Progenitor cell of endocrine pancreas (in vitro differentiated cells): ENCODE measurements at regions not wholly inside any gene's neighbourhood (a gene's known extent, or its start where the extent isn't known, plus 50 kb on each side); places are given as distances from the start of the nearest gene placed in this dataset.

ENCODE experiments used
- DNase-seq: peaks from one replicate; pipeline ENCODE4 v3.0.0; 2021; ENCODE audit warnings: low spot score; ENCODE audit not compliant: unreplicated experiment
- H3K27ac Mint-ChIP-seq: 2 replicates; pipeline ENCODE4 v1.8.0; 2021; ENCODE audit warnings: mild to moderate bottlenecking, moderate library complexity, mixed read lengths
- H3K27me3 Mint-ChIP-seq: 2 replicates; pipeline ENCODE4 v1.8.0; 2021; ENCODE audit warnings: mixed read lengths
- H3K36me3 Mint-ChIP-seq: 2 replicates; pipeline ENCODE4 v1.8.0; 2022; ENCODE audit warnings: mixed read lengths; ENCODE audit not compliant: insufficient read depth
- H3K4me1 Mint-ChIP-seq: 2 replicates; pipeline ENCODE4 v1.8.0; 2021; ENCODE audit warnings: low read depth, mixed read lengths
- H3K4me3 Mint-ChIP-seq: 2 replicates; pipeline ENCODE4 v1.8.0; 2021; ENCODE audit warnings: low read depth, mild to moderate bottlenecking, moderate library complexity, mixed read lengths
- H3K9me3 Mint-ChIP-seq: 2 replicates; pipeline ENCODE4 v1.8.0; 2021; ENCODE audit warnings: low read depth, mixed read lengths
- CTCF ChIP-seq: fragments of 200-600 bp; sonication (generic); IDR thresholded peaks from one replicate; pipeline ENCODE4 v1.5.0; 2021; ENCODE audit warnings: antibody characterized with exemption, mild to moderate bottlenecking; ENCODE audit not compliant: unreplicated experiment

DNA sequence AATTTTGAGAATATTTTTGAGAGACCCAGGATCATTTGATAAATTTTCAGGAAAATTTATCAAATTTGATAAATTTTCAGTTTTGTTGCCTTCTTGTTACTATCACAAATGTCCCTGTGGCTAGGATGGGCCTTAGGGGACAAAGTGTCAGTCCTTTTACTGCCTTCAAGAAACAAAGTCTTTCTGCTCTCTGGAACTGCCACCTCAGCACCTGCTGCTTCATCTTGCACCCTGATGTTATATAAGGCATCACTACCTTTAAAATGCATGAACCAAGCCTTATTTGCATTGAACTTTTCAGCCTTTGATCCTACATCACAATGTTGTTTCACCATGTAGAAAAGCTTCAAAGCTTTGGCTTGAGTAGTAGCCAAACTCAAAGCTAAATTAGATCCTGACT lies 123.0 kb upstream of the CNTLN start:
- H3K4me3 Mint-ChIP-seq: no peak overlapping the region
- H3K27me3 Mint-ChIP-seq: no peaks in the 10 kb centered on the region
- no peaks in the 10 kb centered on the region for H3K36me3 Mint-ChIP-seq
- no peaks in the 10 kb centered on the region for H3K9me3 Mint-ChIP-seq
- H3K4me1 Mint-ChIP-seq: no peaks in the 10 kb centered on the region
- no peak for DNase-seq
- no peak for TF ChIP-seq CTCF
- H3K27ac Mint-ChIP-seq: no peak overlapping the region

- no peaks in the 10 kb centered on the region for H3K9me3 Mint-ChIP-seq
- H3K27me3 Mint-ChIP-seq: no peaks in the 10 kb centered on the region
- no peak overlapping the region for H3K4me3 Mint-ChIP-seq
- no peak for DNase-seq
- no peak for TF ChIP-seq CTCF
- peaks cover 13% of the 10 kb centered on the region for H3K4me1 Mint-ChIP-seq
- H3K36me3 Mint-ChIP-seq: no peaks in the 10 kb centered on the region
- H3K27ac Mint-ChIP-seq: no peak overlapping the region
Measured at GRCh38 chr9:17009071-17009470, 125.8 kb upstream of the CNTLN start.

- H3K4me1 Mint-ChIP-seq: peaks cover 13% of the 10 kb centered on the region
- no peak for DNase-seq
- H3K4me3 Mint-ChIP-seq: peak overlapping the region; percentile 3
- no peak for TF ChIP-seq CTCF
- H3K27ac Mint-ChIP-seq: peak overlapping the region; percentile 79
- H3K36me3 Mint-ChIP-seq: no peaks in the 10 kb centered on the region
- H3K27me3 Mint-ChIP-seq: no peaks in the 10 kb centered on the region
- H3K9me3 Mint-ChIP-seq: no peaks in the 10 kb centered on the region
Measured at GRCh38 chr9:17005056-17005823, 129.6 kb upstream of the CNTLN start.

DNA sequence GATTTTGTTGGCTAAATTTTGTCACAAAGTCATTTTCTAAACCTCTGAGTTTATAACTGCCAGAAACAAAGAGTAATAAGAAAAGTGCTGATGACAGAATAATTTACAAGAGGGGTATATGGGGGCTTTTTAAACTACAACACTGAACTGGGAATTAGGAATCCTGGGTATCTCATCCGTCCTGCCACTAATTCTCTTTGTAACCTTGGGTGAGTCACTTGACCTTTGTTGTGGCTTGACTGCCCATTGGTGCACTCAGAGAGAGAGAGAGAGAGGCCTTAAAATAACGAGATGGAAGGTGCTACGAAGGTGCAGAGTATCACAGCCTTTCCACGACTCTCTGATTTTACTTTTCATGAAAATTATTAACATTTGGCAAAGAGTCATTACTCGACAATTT lies 130.3 kb upstream of the CNTLN start:
- H3K36me3 Mint-ChIP-seq: no peaks in the 10 kb centered on the region
- no peak for DNase-seq
- H3K27me3 Mint-ChIP-seq: no peaks in the 10 kb centered on the region
- H3K4me1 Mint-ChIP-seq: peaks cover 13% of the 10 kb centered on the region
- H3K4me3 Mint-ChIP-seq: no peak overlapping the region
- H3K9me3 Mint-ChIP-seq: peaks cover under 1% of the 10 kb centered on the region
- no peak for TF ChIP-seq CTCF
- H3K27ac Mint-ChIP-seq: no peak overlapping the region

DNA sequence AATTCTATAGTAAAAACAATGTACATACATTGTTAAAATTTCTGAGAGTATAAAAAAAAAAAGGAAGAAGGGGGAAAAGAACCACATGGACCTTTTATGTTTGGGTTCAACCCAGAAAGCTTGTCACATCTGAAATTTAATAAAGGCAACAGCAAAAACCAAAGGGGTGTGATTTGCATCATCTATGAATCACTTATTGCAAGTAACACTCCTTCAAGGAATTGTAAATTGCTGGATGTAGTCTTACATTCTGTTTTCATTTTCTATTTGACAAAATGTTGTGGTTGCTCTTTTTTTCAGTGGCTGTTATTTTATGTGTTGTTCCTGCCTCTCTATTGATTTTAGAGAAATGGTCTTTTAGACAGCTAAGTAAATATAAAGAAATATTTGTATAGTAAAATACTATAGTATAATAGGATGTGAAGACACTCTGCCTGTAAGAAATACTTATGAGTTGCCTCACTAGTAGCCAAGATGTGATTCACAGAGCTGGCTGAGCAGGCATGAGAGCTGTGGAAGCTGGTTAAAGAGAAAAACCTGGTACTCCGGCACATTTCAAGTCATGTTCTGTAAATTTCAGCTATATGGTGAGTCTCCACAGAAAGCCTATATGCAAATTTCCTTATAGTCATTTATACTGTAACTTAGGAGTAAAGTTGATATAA lies 131.1 kb upstream of the CNTLN start:
- H3K27ac Mint-ChIP-seq: no peak overlapping the region
- H3K36me3 Mint-ChIP-seq: no peaks in the 10 kb centered on the region
- no peak overlapping the region for H3K4me3 Mint-ChIP-seq
- no peaks in the 10 kb centered on the region for H3K27me3 Mint-ChIP-seq
- peaks cover 3% of the 10 kb centered on the region for H3K9me3 Mint-ChIP-seq
- no peak for TF ChIP-seq CTCF
- H3K4me1 Mint-ChIP-seq: peaks cover 13% of the 10 kb centered on the region
- DNase-seq: no peak
